HG03139 (cell line): ENCODE measurements at regions not wholly inside any gene's neighbourhood (a gene's known extent, or its start where the extent isn't known, plus 50 kb on each side); places are given as distances from the start of the nearest gene placed in this dataset.
"Not testable (repeated sequence)": the region's sequence is repeated elsewhere in the genome, so short reads cannot be mapped to it uniquely, and the experiment has no call there.

Source experiments
- ATAC-seq: cut with Tn5 transposase; IDR thresholded peaks from one replicate; pipeline ENCODE4 v1.9.1; 2021; ENCODE audit not compliant: unreplicated experiment

GRCh38 chr3:187849016-187849654, 103.9 kb upstream of the BCL6 start:
- ATAC-seq: no peak

DNA sequence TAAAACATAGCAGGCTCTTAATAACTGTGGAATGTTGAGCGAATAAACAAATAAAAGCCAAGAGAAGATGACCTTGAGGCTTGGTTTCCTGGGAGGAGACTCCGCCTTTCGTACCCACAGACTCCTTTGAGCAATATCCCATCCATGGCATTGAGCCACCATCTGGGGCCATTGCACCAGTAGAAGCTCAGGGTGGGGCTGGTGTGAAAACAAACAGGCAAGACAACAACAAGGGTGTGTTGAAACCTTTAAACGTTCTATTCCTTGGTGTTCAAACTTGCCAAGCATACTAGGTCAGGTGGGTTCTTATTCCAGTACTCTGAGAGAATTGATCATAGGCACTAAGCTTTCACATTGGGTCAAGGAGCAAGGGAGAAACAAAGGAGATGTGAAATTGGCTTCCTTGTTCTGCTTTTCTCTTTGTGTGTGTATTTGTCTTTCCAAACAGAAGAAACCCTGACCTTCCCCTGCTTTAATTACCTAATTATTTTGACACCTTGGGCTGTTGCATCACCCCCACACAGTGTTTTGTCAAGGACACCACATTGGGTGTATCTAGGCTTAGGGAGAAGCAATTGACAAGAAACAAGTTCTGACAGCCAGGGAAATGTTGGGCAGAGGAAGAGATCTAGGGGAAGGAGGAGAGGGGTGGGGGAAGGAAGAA, 105.1 kb upstream of the BCL6 start:
- ATAC-seq: no peak

GRCh38 chr3:187852842-187853730, 107.8 kb upstream of the BCL6 start:
- ATAC-seq: no peak

GRCh38 chr3:187855131-187855530, 109.9 kb upstream of the BCL6 start:
- ATAC-seq: no peak

- no peak for ATAC-seq
Measured at GRCh38 chr3:187856555-187856954, 111.3 kb upstream of the BCL6 start.

DNA sequence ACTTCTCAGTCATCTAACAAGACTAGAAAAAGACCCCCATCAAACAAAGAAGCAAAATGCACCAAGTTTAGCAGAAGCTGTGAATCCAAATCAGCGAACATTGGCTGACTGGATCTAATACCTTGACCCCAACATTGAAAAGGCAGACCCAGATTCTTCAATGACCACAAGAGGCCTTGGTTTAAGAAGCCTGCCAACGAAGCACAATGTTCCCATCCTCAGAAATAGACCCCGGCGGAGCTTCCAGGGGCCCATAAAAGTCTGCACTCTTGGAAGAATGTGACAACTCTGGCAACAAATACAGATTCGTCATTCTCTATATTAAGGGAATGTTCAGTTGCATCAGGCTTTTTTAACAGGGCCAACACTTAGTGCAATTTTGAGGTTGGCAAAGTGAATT, 112.8 kb upstream of the BCL6 start:
- no peak for ATAC-seq

GRCh38 chr3:187858711-187859110, 113.4 kb upstream of the BCL6 start:
- ATAC-seq: no peak

- ATAC-seq: not testable (repeated sequence)
Measured at GRCh38 chr3:187862701-187863277, 117.5 kb upstream of the BCL6 start.

DNA sequence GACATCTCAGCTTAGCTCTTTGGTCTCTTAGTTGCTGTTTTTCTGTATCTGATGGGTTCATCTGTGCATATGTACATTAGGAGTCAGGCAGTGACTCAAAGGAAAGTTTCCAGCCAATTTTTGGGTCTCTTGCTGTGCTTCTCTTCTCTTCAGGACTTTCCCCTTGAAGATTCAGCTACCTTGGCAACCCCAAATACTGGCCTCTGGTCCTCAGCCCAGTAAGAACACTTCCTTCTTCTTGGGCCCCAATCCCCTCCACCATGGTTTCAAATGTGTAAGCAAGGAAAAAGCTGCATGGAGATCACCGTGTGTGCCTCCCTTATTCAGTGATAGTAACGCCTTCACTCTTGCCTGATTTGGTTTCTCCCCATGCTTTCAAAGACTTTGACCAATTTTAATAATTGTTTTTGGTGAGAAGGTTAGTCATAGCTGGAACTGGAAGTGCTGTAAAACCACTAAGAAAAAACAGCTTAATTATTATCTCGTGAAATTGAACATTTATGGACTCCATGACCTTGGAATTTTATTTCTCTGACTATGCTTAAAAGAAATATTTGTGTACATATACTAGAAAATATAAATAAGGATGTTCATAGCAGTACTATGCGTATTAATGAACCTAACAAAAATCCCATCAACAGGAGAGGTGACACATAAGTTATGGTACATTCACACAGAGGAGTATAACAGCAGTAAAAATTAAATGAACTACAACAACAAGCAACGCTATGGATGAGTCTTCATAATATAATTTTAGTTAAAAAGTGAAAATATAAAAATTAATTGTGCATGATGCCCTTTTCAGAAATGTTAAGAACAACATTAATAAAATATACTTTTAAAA, 125.3 kb upstream of the BCL6 start:
- ATAC-seq: peak; percentile 89

DNA sequence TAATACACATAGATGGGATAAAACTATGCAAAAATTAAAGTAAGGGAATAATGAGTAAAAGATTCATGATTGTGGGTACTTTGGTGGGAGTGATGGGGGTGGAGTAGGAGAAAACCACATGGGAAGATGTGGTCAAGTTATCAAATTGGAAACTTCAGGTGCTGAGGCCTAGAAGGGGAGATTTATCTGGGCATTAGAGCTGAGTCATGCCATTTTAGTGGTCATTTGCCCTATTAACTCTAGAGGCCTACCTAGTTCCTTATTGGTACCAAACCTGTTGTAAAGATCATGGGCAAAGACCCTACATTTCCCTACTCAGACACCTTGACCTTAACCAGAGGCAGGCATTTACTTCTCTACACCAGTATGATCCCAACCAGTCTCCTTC, 125.9 kb upstream of the BCL6 start:
- no peak for ATAC-seq

GRCh38 chr3:187871848-187872247, 126.6 kb upstream of the BCL6 start:
- ATAC-seq: no peak

GRCh38 chr3:187873843-187874242, 128.6 kb upstream of the BCL6 start:
- no peak for ATAC-seq

GRCh38 chr3:187875863-187876262, 130.6 kb upstream of the BCL6 start:
- no peak for ATAC-seq

DNA sequence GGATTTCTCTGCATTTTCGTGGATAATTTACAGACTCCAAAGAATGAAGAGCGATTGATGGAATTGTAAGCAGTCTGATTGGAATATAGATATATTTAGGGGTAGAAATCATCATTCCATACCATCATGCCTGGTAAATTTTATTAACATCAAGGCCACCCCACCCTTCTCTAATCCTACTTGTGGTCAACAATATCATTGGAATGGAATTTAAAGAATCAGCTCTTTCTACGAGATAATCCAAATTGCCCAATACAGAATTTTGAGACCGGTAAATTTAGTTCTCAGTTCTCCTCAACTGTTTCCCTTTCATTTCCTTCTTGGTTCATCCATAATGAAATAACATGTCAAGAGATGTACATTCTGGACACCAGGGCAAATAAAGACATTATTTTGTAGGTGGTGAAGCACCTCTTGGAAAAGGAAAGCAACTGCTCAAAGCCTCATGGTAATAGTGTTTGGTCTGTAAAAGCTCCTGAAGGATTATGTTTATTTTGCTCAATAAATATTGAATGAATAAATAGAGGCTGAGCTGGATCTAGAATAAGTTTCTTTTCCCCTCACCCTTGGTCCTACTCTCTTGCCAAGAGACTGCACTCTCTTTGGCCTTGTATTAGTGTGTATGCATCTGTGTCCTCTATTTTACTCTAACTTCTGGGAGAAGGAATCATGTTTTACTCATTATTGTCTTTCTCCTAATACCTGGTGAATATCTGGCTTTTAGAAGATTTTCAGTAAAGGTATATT, 133.7 kb upstream of the BCL6 start:
- ATAC-seq: no peak

GRCh38 chr3:187880441-187880840, 135.2 kb upstream of the BCL6 start:
- no peak for ATAC-seq

GRCh38 chr3:187880851-187881250, 135.6 kb upstream of the BCL6 start:
- no peak for ATAC-seq

GRCh38 chr3:187888701-187889100, 143.4 kb upstream of the BCL6 start:
- no peak for ATAC-seq

GRCh38 chr3:187889106-187889505, 143.8 kb upstream of the BCL6 start:
- no peak for ATAC-seq

DNA sequence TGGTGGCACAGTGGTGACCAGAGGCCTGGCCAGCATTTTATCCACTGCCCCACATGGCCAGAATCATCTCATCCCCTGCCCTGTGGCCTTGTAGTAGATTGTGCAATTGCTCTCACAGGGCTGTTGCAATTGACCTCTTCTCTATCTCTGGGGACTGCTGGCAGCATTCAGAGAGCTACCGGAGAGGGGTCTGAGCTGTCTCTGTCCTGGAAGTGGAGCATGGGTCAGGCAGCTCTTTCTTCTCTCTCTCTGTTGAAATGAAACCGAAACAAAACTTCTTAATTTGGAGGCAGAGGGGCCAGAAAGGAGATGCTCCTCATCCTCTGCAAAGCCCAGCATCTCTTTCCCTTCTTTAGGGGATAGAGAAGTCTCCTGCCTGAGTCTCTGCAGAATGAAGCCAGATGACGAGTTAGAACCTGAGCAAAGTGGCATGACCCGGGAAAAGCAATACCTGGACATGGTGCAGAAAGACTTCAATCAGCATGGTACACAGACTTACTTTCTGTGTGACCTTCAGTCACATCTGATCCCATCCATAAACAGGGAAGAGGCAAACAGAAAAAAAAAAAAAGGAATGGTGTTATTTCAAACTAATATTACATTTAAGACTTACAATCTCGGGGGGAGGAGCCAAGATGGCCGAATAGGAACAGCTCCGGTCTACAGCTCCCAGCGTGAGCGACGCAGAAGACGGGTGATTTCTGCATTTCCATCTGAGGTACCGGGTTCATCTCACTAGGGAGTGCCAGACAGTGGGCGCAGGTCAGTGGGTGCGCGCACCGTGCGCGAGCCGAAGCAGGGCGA, 144.5 kb upstream of the BCL6 start:
- no peak for ATAC-seq
